IPS-NIHi7 (cell line): ENCODE measurements at regions not wholly inside any gene's neighbourhood (a gene's known extent, or its start where the extent isn't known, plus 50 kb on each side); places are given as distances from the start of the nearest gene placed in this dataset.
"Not testable (repeated sequence)": the region's sequence is repeated elsewhere in the genome, so short reads cannot be mapped to it uniquely, and the experiment has no call there.

Experiments
- DNase-seq: peaks from one replicate; pipeline ENCODE4 v3.0.0; 2012; ENCODE audit warnings: mixed read lengths; ENCODE audit errors: extremely low spot score

- DNase-seq = no peak
Observed at GRCh38 chr6:6412700-6413099, 92.2 kb upstream of the F13A1 start.

- DNase-seq = no peak
Observed at GRCh38 chr6:6414931-6415330, 94.5 kb upstream of the F13A1 start.

- DNase-seq = no peak
Observed at GRCh38 chr6:6417475-6417874, 97.0 kb upstream of the F13A1 start.

- DNase-seq = no peak
Observed at GRCh38 chr6:6418421-6418820, 98.0 kb upstream of the F13A1 start.

- no peak for DNase-seq
Observed at GRCh38 chr6:6420107-6420506, 99.6 kb upstream of the F13A1 start.

- DNase-seq = no peak
Observed at GRCh38 chr6:6434151-6434550, 113.7 kb upstream of the F13A1 start.

GRCh38 chr6:6434723-6435122, 114.3 kb upstream of the F13A1 start:
- DNase-seq = no peak

- no peak for DNase-seq
Observed at GRCh38 chr6:6436366-6436765, 115.9 kb upstream of the F13A1 start.

- no peak for DNase-seq
Observed at GRCh38 chr6:6436946-6437345, 116.5 kb upstream of the F13A1 start.

- no peak for DNase-seq
Observed at GRCh38 chr6:6438286-6438685, 117.8 kb upstream of the F13A1 start.

- DNase-seq = no peak
Observed at GRCh38 chr6:6439778-6440177, 119.3 kb upstream of the F13A1 start.

- DNase-seq = peak; percentile 31
Observed at GRCh38 chr6:6452002-6452401, 131.5 kb upstream of the F13A1 start.

GRCh38 chr6:6453186-6453585, 132.7 kb upstream of the F13A1 start:
- DNase-seq = no peak

GRCh38 chr6:6455272-6455671, 133.2 kb upstream of the LY86 start:
- no peak for DNase-seq

- DNase-seq = no peak
Observed at GRCh38 chr6:6458172-6458571, 130.3 kb upstream of the LY86 start.

- not testable (repeated sequence) for DNase-seq
Observed at GRCh38 chr6:6459963-6460362, 128.6 kb upstream of the LY86 start.

- DNase-seq = no peak
Observed at GRCh38 chr6:6460416-6460815, 128.1 kb upstream of the LY86 start.

- DNase-seq = no peak
Observed at GRCh38 chr6:6461138-6461537, 127.4 kb upstream of the LY86 start.

- DNase-seq = peak; percentile 34
Observed at GRCh38 chr6:6466967-6467761, 121.4 kb upstream of the LY86 start.

- DNase-seq = no peak
Observed at GRCh38 chr6:6469074-6469473, 119.4 kb upstream of the LY86 start.

- no peak for DNase-seq
Observed at GRCh38 chr6:6470123-6470522, 118.4 kb upstream of the LY86 start.

GRCh38 chr6:6471276-6471675, 117.2 kb upstream of the LY86 start:
- DNase-seq = no peak

GRCh38 chr6:6474170-6474920, 114.2 kb upstream of the LY86 start:
- DNase-seq = no peak
